Colonic mucosa (tissue), 4 donors: ENCODE measurements at regions not wholly inside any gene's neighbourhood (a gene's known extent, or its start where the extent isn't known, plus 50 kb on each side); places are given as distances from the start of the nearest gene placed in this dataset.
"Not testable (repeated sequence)": the region's sequence is repeated elsewhere in the genome, so short reads cannot be mapped to it uniquely, and the experiment has no call there.

Experiments used
- DNase-seq: peaks from one replicate; pipeline ENCODE4 v3.0.0-alpha.2; 2020
- H3K27ac ChIP-seq: fragments of 200-600 bp; one replicate; pipeline ENCODE4 v1.8.0; 2021
- H3K27me3 ChIP-seq: fragments of 200-600 bp; one replicate; pipeline ENCODE4 v1.8.0; 2021
- H3K36me3 ChIP-seq: fragments of 200-600 bp; one replicate; pipeline ENCODE4 v1.8.0; 2021
- H3K4me1 ChIP-seq: fragments of 200-600 bp; one replicate; pipeline ENCODE4 v1.8.0; 2021; ENCODE audit warnings: mild to moderate bottlenecking
- H3K4me3 ChIP-seq: fragments of 200-600 bp; one replicate; pipeline ENCODE4 v1.8.0; 2021
- H3K9ac ChIP-seq, 2 donors: one replicate each; pipeline ENCODE4 v1.7.0; 2013; ENCODE audit warnings: control low read depth in 2 of 2, low read depth in 2 of 2, low read length in 2 of 2
- H3K9me3 ChIP-seq: fragments of 200-600 bp; one replicate; pipeline ENCODE4 v1.8.0; 2021
- intact Hi-C: fragments of 100-400 bp; cut with DNase I; formaldehyde crosslinking; loops from one replicate; pipeline ENCODE4 v1.14.1; 2022
- TF ChIP-seq, protein P1 (sequence below): fragments of 200-600 bp; IDR thresholded peaks from one replicate; pipeline ENCODE4 v1.8.0; 2022; ENCODE audit warnings: antibody characterized with exemption, mild to moderate bottlenecking
- donor health status: healthy.
- donor health status: DM: no; HTN: no; CAD: no.
- donor health status: DM: no; HTN: no; CAD: no.

GRCh38 chr5:3155717-3156116 lies 404.2 kb upstream of the IRX2 start:
- TF ChIP-seq, protein P1, sequence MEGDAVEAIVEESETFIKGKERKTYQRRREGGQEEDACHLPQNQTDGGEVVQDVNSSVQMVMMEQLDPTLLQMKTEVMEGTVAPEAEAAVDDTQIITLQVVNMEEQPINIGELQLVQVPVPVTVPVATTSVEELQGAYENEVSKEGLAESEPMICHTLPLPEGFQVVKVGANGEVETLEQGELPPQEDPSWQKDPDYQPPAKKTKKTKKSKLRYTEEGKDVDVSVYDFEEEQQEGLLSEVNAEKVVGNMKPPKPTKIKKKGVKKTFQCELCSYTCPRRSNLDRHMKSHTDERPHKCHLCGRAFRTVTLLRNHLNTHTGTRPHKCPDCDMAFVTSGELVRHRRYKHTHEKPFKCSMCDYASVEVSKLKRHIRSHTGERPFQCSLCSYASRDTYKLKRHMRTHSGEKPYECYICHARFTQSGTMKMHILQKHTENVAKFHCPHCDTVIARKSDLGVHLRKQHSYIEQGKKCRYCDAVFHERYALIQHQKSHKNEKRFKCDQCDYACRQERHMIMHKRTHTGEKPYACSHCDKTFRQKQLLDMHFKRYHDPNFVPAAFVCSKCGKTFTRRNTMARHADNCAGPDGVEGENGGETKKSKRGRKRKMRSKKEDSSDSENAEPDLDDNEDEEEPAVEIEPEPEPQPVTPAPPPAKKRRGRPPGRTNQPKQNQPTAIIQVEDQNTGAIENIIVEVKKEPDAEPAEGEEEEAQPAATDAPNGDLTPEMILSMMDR = no peak
- intact Hi-C loops = no loop called here
- H3K27ac ChIP-seq = no peak overlapping the region
- H3K27me3 ChIP-seq = no peaks in the 10 kb centered on the region
- H3K36me3 ChIP-seq = no peaks in the 10 kb centered on the region
- H3K9me3 ChIP-seq = no peaks in the 10 kb centered on the region
- no peaks in the 10 kb centered on the region for H3K4me1 ChIP-seq
- H3K9ac ChIP-seq = no peak overlapping the region
- no peak for DNase-seq
- no peak overlapping the region for H3K4me3 ChIP-seq

GRCh38 chr5:3155046-3155445 lies 403.6 kb upstream of the IRX2 start:
- no peaks in the 10 kb centered on the region for H3K36me3 ChIP-seq
- TF ChIP-seq, protein P1 = no peak
- H3K9ac ChIP-seq = no peak overlapping the region
- intact Hi-C loops = no loop called here
- no peak for DNase-seq
- H3K9me3 ChIP-seq = no peaks in the 10 kb centered on the region
- no peak overlapping the region for H3K27ac ChIP-seq
- H3K27me3 ChIP-seq = no peaks in the 10 kb centered on the region
- H3K4me3 ChIP-seq = no peak overlapping the region
- H3K4me1 ChIP-seq = no peaks in the 10 kb centered on the region

DNA sequence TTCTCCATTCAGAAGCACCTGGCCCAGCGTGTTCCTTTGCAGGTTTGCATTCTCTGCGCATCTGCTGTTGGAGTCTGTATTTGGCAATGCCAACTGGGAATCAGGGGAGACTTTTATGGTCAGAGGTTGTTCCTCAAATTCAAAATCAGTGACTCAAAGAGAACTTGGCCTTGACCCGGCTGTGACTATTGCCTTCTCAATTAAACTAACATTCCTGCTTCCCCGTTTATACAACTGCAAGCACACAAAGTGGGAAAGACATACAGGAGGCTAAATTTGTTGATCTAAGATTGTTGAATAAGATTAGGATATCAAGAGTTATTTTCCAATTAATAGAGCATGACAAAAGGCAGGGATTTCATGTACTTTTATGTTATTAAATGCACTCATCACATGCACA lies 402.4 kb upstream of the IRX2 start:
- Histone ChIP-seq H3K9me3 (no peaks in the 10 kb centered on the region), H3K36me3 (no peaks in the 10 kb centered on the region), H3K27me3 (no peaks in the 10 kb centered on the region), H3K4me1 (no peaks in the 10 kb centered on the region), H3K4me3 (no peak overlapping the region), H3K9ac (no peak overlapping the region), H3K27ac (no peak overlapping the region)
- DNase-seq = no peak
- intact Hi-C loops = no loop called here
- TF ChIP-seq, protein P1 = no peak

GRCh38 chr5:3153226-3153858 lies 401.9 kb upstream of the IRX2 start:
- no peaks in the 10 kb centered on the region for H3K9me3 ChIP-seq
- H3K4me3 ChIP-seq = no peak overlapping the region
- H3K9ac ChIP-seq = no peak overlapping the region
- H3K27me3 ChIP-seq = no peaks in the 10 kb centered on the region
- no peak for DNase-seq
- TF ChIP-seq, protein P1 = no peak
- H3K36me3 ChIP-seq = no peaks in the 10 kb centered on the region
- H3K27ac ChIP-seq = no peak overlapping the region
- intact Hi-C loops = no loop called here
- H3K4me1 ChIP-seq = no peaks in the 10 kb centered on the region

DNA sequence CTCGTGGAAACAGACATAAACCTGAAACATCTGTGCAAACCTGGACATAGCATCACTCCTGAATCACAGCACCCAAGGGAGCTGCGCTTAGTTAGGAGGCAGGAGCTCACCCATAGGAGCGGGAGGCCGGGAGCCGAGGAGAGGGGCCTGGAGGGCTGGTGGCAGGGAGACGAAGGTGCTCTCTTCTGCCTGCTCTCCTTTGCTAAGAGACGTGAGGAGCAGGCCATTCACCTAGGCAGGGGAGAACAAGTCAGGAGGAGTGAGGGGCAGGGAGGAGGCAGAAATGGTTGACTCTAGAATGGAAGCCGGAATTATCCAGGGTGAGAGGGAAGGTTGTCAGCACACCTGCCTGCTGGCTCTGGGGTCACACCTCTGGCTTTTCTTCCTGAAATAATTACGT lies 398.4 kb upstream of the IRX2 start:
- intact Hi-C loops = no loop called here
- no peak overlapping the region for H3K4me3 ChIP-seq
- H3K36me3 ChIP-seq = no peaks in the 10 kb centered on the region
- no peak for DNase-seq
- TF ChIP-seq, protein P1 = no peak
- H3K27me3 ChIP-seq = no peaks in the 10 kb centered on the region
- H3K9me3 ChIP-seq = no peaks in the 10 kb centered on the region
- no peaks in the 10 kb centered on the region for H3K4me1 ChIP-seq
- H3K9ac ChIP-seq = no peak overlapping the region
- no peak overlapping the region for H3K27ac ChIP-seq

DNA sequence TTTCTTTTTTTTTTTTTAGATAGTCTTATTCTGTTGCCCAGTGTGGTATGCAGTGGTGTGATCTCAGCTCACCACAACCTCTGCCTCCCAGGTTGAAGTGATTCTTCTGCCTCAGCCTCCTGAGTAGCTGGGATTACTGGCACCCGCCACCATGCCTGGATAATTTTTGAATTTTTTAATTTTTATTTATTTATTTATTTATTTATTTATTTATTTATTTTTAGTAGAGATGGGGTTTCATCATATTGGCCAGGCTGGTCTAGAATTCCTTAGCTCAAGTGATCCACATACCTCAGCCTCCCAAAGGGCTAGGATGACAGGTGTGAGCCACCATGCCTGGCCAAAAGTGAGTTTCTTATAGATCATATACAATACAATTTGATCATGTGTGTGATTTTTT lies 395.9 kb upstream of the IRX2 start:
- DNase-seq, intact Hi-C loops, H3K9me3 ChIP-seq, H3K4me3 ChIP-seq, H3K27ac ChIP-seq, H3K9ac ChIP-seq, H3K36me3 ChIP-seq, H3K4me1 ChIP-seq, H3K27me3 ChIP-seq: not testable (repeated sequence)
